LNCaP clone FGC (cell line): ENCODE measurements at regions not wholly inside any gene's neighbourhood (a gene's known extent, or its start where the extent isn't known, plus 50 kb on each side); places are given as distances from the start of the nearest gene placed in this dataset.

Experiments used
- DNase-seq: peaks from one replicate; pipeline ENCODE4 v3.0.0-alpha.2; 2011; ENCODE audit warnings: low read depth
- H3K4me3 ChIP-seq: 2 replicates; pipeline ENCODE4 v1.5.1; 2011; ENCODE audit warnings: mild to moderate bottlenecking, low read depth, low read length, control low read depth
- CTCF ChIP-seq: IDR thresholded peaks from 2 replicates; pipeline ENCODE4 v1.5.1; 2012; ENCODE audit warnings: mild to moderate bottlenecking; ENCODE audit not compliant: control insufficient read depth, insufficient read depth; ENCODE audit errors: extremely low read depth

- no peak overlapping the region for H3K4me3 ChIP-seq
- no peak for TF ChIP-seq CTCF
- DNase-seq: peak; percentile 54
Measured at GRCh38 chr14:46401066-46401465, 250.5 kb downstream of the RPL10L start.

GRCh38 chr14:46399049-46399448 lies 252.5 kb downstream of the RPL10L start:
- no peak for DNase-seq
- H3K4me3 ChIP-seq: no peak overlapping the region
- TF ChIP-seq CTCF: no peak

- DNase-seq: no peak
- no peak for TF ChIP-seq CTCF
- H3K4me3 ChIP-seq: no peak overlapping the region
Measured at GRCh38 chr14:46384611-46385010, 267.0 kb downstream of the RPL10L start.

- TF ChIP-seq CTCF: no peak
- DNase-seq: no peak
- H3K4me3 ChIP-seq: no peak overlapping the region
Measured at GRCh38 chr14:46381674-46382073, 269.9 kb downstream of the RPL10L start.

GRCh38 chr14:46378248-46378647 lies 273.3 kb downstream of the RPL10L start:
- no peak for DNase-seq
- no peak for TF ChIP-seq CTCF
- no peak overlapping the region for H3K4me3 ChIP-seq

- no peak overlapping the region for H3K4me3 ChIP-seq
- TF ChIP-seq CTCF: no peak
- DNase-seq: no peak
Measured at GRCh38 chr14:46377305-46377704, 274.3 kb downstream of the RPL10L start.

- no peak for TF ChIP-seq CTCF
- DNase-seq: no peak
- H3K4me3 ChIP-seq: no peak overlapping the region
Measured at GRCh38 chr14:46369391-46369790, 282.2 kb downstream of the RPL10L start.
